ENCODE measurements at regions not wholly inside any gene's neighbourhood (a gene's known extent, or its start where the extent isn't known, plus 50 kb on each side); places are given as distances from the start of the nearest gene placed in this dataset.

DNA sequence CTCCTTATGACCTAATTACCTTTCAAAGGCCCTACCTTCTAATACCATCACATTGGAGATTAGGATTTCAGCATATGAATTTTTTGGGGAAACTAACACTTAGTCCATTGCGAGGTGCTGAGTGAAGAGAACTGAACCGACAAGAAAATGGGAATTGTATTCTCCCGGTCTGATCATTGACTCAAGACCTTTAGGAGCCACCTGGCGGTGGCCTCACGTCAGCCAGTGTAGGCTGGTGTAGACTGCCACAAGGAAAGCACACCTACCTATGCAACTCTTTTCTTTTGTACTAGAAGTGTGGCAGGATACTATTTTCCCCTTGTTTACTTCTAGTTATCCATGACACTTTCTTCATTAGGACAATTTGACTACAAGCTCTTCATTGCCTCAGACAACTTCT is 333.5 kb upstream of the B3GALT2 start:
- no peaks in the 10 kb centered on the region for H3K4me1 ChIP-seq (ENCODE audit: control insufficient read depth in 1 of 2, insufficient read depth in 2 of 2, low read length in 2 of 2)
- H3K9me3 ChIP-seq (ENCODE audit: control insufficient read depth in 1 of 2, low read length in 2 of 2), result no peaks in the 10 kb centered on the region
- H3K36me3 ChIP-seq (ENCODE audit: control insufficient read depth in 1 of 2, insufficient read depth in 2 of 2, low read length in 2 of 2), result no peaks in the 10 kb centered on the region
- H3K4me3 ChIP-seq (ENCODE audit: low read depth in 1 of 2, low read length in 2 of 2), result no peak overlapping the region
- no peak overlapping the region for H3K27ac ChIP-seq (ENCODE audit: low read length)
- no peaks in the 10 kb centered on the region for H3K27me3 ChIP-seq (ENCODE audit: low read depth, low read length)

GRCh38 chr1:193516755-193517388 is 330.5 kb upstream of the B3GALT2 start:
- no peak overlapping the region for H3K27ac ChIP-seq (ENCODE audit: low read length)
- H3K36me3 ChIP-seq (ENCODE audit: control insufficient read depth in 1 of 2, insufficient read depth in 2 of 2, low read length in 2 of 2), result no peaks in the 10 kb centered on the region
- H3K4me1 ChIP-seq (ENCODE audit: control insufficient read depth in 1 of 2, insufficient read depth in 2 of 2, low read length in 2 of 2), result no peaks in the 10 kb centered on the region
- no peaks in the 10 kb centered on the region for H3K9me3 ChIP-seq (ENCODE audit: control insufficient read depth in 1 of 2, low read length in 2 of 2)
- no peaks in the 10 kb centered on the region for H3K27me3 ChIP-seq (ENCODE audit: low read depth, low read length)
- H3K4me3 ChIP-seq (ENCODE audit: low read depth in 1 of 2, low read length in 2 of 2), result no peak overlapping the region

DNA sequence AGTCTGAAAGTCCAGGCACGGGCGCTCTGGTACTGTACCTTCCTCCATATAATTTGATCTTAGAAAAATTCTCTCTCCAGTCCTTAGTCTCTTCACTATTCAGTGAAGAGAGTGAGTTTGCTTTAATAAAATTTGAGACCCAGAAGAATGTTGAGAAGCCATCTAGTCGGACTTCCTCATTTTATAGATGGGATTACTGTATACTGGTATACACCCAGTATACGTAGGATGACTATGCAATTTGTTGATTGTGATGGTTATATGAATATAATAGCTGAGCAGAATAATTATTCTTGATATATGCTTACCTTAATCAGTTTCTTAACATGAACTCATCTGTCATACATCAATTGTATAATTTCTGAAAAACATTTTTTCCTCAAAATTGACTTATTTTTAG is 328.0 kb upstream of the B3GALT2 start:
- H3K27ac ChIP-seq (ENCODE audit: low read length), result no peak overlapping the region
- H3K36me3 ChIP-seq (ENCODE audit: control insufficient read depth in 1 of 2, insufficient read depth in 2 of 2, low read length in 2 of 2), result no peaks in the 10 kb centered on the region
- H3K27me3 ChIP-seq (ENCODE audit: low read depth, low read length), result no peaks in the 10 kb centered on the region
- no peaks in the 10 kb centered on the region for H3K9me3 ChIP-seq (ENCODE audit: control insufficient read depth in 1 of 2, low read length in 2 of 2)
- no peak overlapping the region for H3K4me3 ChIP-seq (ENCODE audit: low read depth in 1 of 2, low read length in 2 of 2)
- H3K4me1 ChIP-seq (ENCODE audit: control insufficient read depth in 1 of 2, insufficient read depth in 2 of 2, low read length in 2 of 2), result no peaks in the 10 kb centered on the region

GRCh38 chr1:193513032-193513431 is 326.6 kb upstream of the B3GALT2 start:
- Histone ChIP-seq H3K4me3 (ENCODE audit: low read depth in 1 of 2, low read length in 2 of 2) (no peak overlapping the region), H3K27me3 (ENCODE audit: low read depth, low read length) (no peaks in the 10 kb centered on the region), H3K9me3 (ENCODE audit: control insufficient read depth in 1 of 2, low read length in 2 of 2) (no peaks in the 10 kb centered on the region), H3K36me3 (ENCODE audit: control insufficient read depth in 1 of 2, insufficient read depth in 2 of 2, low read length in 2 of 2) (no peaks in the 10 kb centered on the region), H3K4me1 (ENCODE audit: control insufficient read depth in 1 of 2, insufficient read depth in 2 of 2, low read length in 2 of 2) (no peaks in the 10 kb centered on the region), H3K27ac (ENCODE audit: low read length) (no peak overlapping the region)

DNA sequence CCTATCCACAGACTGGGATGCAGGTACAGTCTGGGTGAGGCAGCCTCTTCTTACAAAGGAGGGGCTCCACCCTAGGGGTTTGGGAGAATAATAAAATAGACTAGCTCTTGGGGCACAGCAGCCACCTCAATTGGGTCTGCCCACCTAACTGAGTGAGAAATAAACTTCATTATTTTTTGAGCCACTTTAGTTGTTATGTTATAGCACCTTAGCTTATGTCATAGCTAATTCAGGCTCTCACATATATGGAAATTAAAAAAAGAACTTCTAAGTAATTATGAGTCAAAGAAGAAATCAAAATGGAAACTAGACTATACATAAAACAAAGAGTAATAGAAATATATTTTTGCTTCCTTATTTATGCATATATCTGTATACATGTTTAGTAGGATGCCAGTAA is 318.5 kb upstream of the B3GALT2 start:
- Histone ChIP-seq H3K4me3 (ENCODE audit: low read depth in 1 of 2, low read length in 2 of 2) (no peak overlapping the region), H3K27me3 (ENCODE audit: low read depth, low read length) (no peaks in the 10 kb centered on the region), H3K9me3 (ENCODE audit: control insufficient read depth in 1 of 2, low read length in 2 of 2) (no peaks in the 10 kb centered on the region), H3K4me1 (ENCODE audit: control insufficient read depth in 1 of 2, insufficient read depth in 2 of 2, low read length in 2 of 2) (no peaks in the 10 kb centered on the region), H3K27ac (ENCODE audit: low read length) (no peak overlapping the region), H3K36me3 (ENCODE audit: control insufficient read depth in 1 of 2, insufficient read depth in 2 of 2, low read length in 2 of 2) (no peaks in the 10 kb centered on the region)

DNA sequence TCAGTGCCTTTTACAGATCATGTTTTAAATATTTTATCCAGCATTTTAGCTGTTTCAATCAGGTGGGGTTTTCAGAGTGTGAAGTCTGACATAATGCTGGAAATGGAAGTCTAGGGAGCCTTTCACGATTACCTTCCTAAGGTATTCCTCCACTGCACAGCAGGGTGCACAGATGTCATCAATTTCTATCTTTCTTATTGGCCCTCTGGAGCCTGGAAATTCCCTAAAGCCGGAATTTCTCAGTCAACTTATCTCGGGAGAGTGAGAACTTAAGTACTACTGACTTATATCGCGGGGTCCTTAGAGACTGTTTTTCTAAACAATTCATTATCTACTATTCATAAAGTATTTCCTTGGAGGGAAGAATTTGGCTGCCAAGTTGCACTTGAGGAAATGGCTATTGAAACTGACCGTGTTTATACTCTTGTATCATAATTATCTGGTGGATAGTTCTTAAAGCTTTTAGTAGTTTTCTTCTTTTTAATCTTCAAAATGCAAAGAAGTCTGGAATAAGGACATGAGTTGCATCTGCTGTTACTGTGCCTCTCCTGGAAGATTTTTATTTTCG is 311.8 kb upstream of the B3GALT2 start:
- Histone ChIP-seq H3K4me3 (ENCODE audit: low read depth in 1 of 2, low read length in 2 of 2) (no peak overlapping the region), H3K27me3 (ENCODE audit: low read depth, low read length) (no peaks in the 10 kb centered on the region), H3K27ac (ENCODE audit: low read length) (no peak overlapping the region)

DNA sequence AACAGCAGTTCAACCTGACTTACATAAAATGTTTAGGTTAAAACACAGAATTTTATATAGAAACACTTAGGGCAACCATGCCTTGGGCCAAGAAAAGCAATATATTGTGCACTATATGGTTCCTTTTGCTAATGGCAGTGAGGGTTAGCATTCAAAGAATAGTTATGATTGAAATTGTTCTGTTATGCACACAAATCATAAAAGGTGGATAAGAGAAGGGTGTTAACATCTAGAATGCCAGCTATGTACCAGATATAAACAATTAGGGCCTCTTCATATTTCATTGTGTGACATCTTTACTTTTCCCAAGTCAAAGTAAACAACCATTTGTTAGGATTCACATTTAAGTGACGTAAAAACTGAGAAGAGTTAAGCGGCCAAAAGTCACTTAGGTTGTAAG is 308.0 kb upstream of the B3GALT2 start:
- Histone ChIP-seq H3K36me3 (ENCODE audit: control insufficient read depth in 1 of 2, insufficient read depth in 2 of 2, low read length in 2 of 2) (no peaks in the 10 kb centered on the region), H3K4me1 (ENCODE audit: control insufficient read depth in 1 of 2, insufficient read depth in 2 of 2, low read length in 2 of 2) (no peaks in the 10 kb centered on the region), H3K27ac (ENCODE audit: low read length) (no peak overlapping the region)

More for the DNA sequence above, 311.8 kb upstream of the B3GALT2 start:
- Histone ChIP-seq H3K36me3 (ENCODE audit: control insufficient read depth in 1 of 2, insufficient read depth in 2 of 2, low read length in 2 of 2) (no peaks in the 10 kb centered on the region), H3K4me1 (ENCODE audit: control insufficient read depth in 1 of 2, insufficient read depth in 2 of 2, low read length in 2 of 2) (no peaks in the 10 kb centered on the region), H3K9me3 (ENCODE audit: control insufficient read depth in 1 of 2, low read length in 2 of 2) (no peaks in the 10 kb centered on the region)

GRCh38 chr1:193489191-193489590 is 302.8 kb upstream of the B3GALT2 start:
- Histone ChIP-seq H3K27ac (ENCODE audit: low read length) (no peak overlapping the region), H3K4me3 (ENCODE audit: low read depth in 1 of 2, low read length in 2 of 2) (no peak overlapping the region), H3K27me3 (ENCODE audit: low read depth, low read length) (no peaks in the 10 kb centered on the region), H3K9me3 (ENCODE audit: control insufficient read depth in 1 of 2, low read length in 2 of 2) (peaks cover 0 to 6% of the 10 kb centered on the region in 2 donors), H3K4me1 (ENCODE audit: control insufficient read depth in 1 of 2, insufficient read depth in 2 of 2, low read length in 2 of 2) (no peaks in the 10 kb centered on the region), H3K36me3 (ENCODE audit: control insufficient read depth in 1 of 2, insufficient read depth in 2 of 2, low read length in 2 of 2) (no peaks in the 10 kb centered on the region)

More for the DNA sequence above, 308.0 kb upstream of the B3GALT2 start:
- Histone ChIP-seq H3K9me3 (ENCODE audit: control insufficient read depth in 1 of 2, low read length in 2 of 2) (peaks cover 0 to 6% of the 10 kb centered on the region in 2 donors), H3K27me3 (ENCODE audit: low read depth, low read length) (no peaks in the 10 kb centered on the region), H3K4me3 (ENCODE audit: low read depth in 1 of 2, low read length in 2 of 2) (no peak overlapping the region)

DNA sequence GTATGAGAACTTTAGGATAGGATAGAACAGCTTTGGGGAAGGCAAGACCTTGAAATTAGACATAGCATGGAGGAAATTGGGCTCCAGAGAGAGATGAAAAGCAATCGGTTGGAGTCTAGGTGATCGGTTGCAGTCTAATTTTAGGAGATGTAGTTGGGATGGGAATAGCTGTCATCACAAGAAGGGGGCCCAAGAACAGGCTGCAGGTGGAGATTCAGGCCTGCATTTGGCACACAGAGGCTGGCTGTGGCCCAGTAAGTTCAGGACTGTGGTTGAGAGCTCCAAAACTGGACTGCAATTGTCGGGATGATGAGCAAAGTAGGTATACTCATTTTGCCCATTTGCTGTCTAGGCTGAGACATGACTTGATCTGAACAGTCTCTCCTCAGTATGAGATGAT is 301.3 kb upstream of the B3GALT2 start:
- H3K36me3 ChIP-seq (ENCODE audit: control insufficient read depth in 1 of 2, insufficient read depth in 2 of 2, low read length in 2 of 2), result no peaks in the 10 kb centered on the region
- no peak overlapping the region for H3K27ac ChIP-seq (ENCODE audit: low read length)
- H3K4me1 ChIP-seq (ENCODE audit: control insufficient read depth in 1 of 2, insufficient read depth in 2 of 2, low read length in 2 of 2), result no peaks in the 10 kb centered on the region
- H3K9me3 ChIP-seq (ENCODE audit: control insufficient read depth in 1 of 2, low read length in 2 of 2), result peaks cover 0 to 6% of the 10 kb centered on the region in 2 donors
- H3K4me3 ChIP-seq (ENCODE audit: low read depth in 1 of 2, low read length in 2 of 2), result no peak overlapping the region
- no peaks in the 10 kb centered on the region for H3K27me3 ChIP-seq (ENCODE audit: low read depth, low read length)

- Histone ChIP-seq H3K9me3 (ENCODE audit: control insufficient read depth in 1 of 2, low read length in 2 of 2) (peaks cover 0 to 6% of the 10 kb centered on the region in 2 donors), H3K36me3 (ENCODE audit: control insufficient read depth in 1 of 2, insufficient read depth in 2 of 2, low read length in 2 of 2) (no peaks in the 10 kb centered on the region), H3K27ac (ENCODE audit: low read length) (no peak overlapping the region), H3K4me1 (ENCODE audit: control insufficient read depth in 1 of 2, insufficient read depth in 2 of 2, low read length in 2 of 2) (no peaks in the 10 kb centered on the region), H3K4me3 (ENCODE audit: low read depth in 1 of 2, low read length in 2 of 2) (no peak overlapping the region), H3K27me3 (ENCODE audit: low read depth, low read length) (no peaks in the 10 kb centered on the region)
Measured at GRCh38 chr1:193486671-193487229, 300.3 kb upstream of the B3GALT2 start.

DNA sequence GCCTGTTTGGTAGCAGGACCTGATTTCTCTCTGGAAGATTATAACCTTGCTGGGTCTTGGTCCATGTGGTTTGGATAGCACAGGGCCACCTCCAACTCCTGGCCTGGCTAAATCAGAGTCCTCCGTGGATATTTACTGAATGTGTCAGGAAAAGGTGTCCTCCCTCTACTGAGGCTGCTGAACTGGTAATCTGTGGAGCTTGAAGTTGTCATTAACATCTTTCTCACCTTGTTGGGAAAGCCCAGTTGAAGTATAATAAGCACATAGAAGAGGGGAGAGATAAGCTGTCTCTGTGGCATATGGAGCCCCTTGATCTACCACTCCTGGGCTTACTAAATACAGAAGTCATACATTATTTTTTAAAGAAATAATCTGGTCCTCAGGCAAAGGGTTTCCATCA is 294.3 kb upstream of the B3GALT2 start:
- no peak overlapping the region for H3K27ac ChIP-seq (ENCODE audit: low read length)
- no peaks in the 10 kb centered on the region for H3K9me3 ChIP-seq (ENCODE audit: control insufficient read depth in 1 of 2, low read length in 2 of 2)
- no peak overlapping the region for H3K4me3 ChIP-seq (ENCODE audit: low read depth in 1 of 2, low read length in 2 of 2)
- no peaks in the 10 kb centered on the region for H3K4me1 ChIP-seq (ENCODE audit: control insufficient read depth in 1 of 2, insufficient read depth in 2 of 2, low read length in 2 of 2)
- H3K27me3 ChIP-seq (ENCODE audit: low read depth, low read length), result no peaks in the 10 kb centered on the region
- H3K36me3 ChIP-seq (ENCODE audit: control insufficient read depth in 1 of 2, insufficient read depth in 2 of 2, low read length in 2 of 2), result no peaks in the 10 kb centered on the region

DNA sequence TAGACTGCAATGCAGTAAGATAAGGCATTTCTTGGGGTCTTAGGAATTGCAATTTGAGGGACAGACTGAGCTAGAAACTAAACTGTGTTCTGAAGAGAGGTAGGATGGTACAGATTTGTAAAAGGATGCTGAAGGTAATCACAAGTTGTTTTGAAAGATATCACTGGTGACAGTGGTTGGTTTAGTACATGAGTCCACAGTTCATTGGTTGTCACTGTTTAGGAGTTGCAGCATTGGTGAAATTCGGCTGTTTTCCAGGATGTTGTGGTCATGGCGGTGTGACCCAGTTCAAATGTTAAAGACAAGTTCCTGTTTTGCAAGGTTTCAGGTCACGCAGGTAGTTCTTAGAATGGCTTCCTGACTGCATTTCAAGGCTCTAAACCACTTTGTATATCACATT is 292.8 kb upstream of the B3GALT2 start:
- Histone ChIP-seq H3K27ac (ENCODE audit: low read length) (no peak overlapping the region), H3K27me3 (ENCODE audit: low read depth, low read length) (no peaks in the 10 kb centered on the region), H3K4me1 (ENCODE audit: control insufficient read depth in 1 of 2, insufficient read depth in 2 of 2, low read length in 2 of 2) (no peaks in the 10 kb centered on the region)

More for the DNA sequence above, 292.8 kb upstream of the B3GALT2 start:
- H3K36me3 ChIP-seq (ENCODE audit: control insufficient read depth in 1 of 2, insufficient read depth in 2 of 2, low read length in 2 of 2), result no peaks in the 10 kb centered on the region
- no peak overlapping the region for H3K4me3 ChIP-seq (ENCODE audit: low read depth in 1 of 2, low read length in 2 of 2)
- H3K9me3 ChIP-seq (ENCODE audit: control insufficient read depth in 1 of 2, low read length in 2 of 2), result no peaks in the 10 kb centered on the region
